GM12801 (cell line): ENCODE measurements at regions not wholly inside any gene's neighbourhood (a gene's known extent, or its start where the extent isn't known, plus 50 kb on each side); places are given as distances from the start of the nearest gene placed in this dataset.

Experiments
- CTCF ChIP-seq: IDR thresholded peaks from one replicate; pipeline ENCODE4 v1.5.1; 2011; ENCODE audit warnings: control low read depth; ENCODE audit not compliant: insufficient read length; ENCODE audit errors: extremely low read depth

GRCh38 chr1:38129473-38129872 is 82.9 kb upstream of the POU3F1 start:
- no peak for TF ChIP-seq CTCF

- no peak for TF ChIP-seq CTCF
Measured at GRCh38 chr1:38128926-38129453, 82.4 kb upstream of the POU3F1 start.

GRCh38 chr1:38128511-38128910 is 81.9 kb upstream of the POU3F1 start:
- TF ChIP-seq CTCF, result no peak

GRCh38 chr1:38127428-38127827 is 80.8 kb upstream of the POU3F1 start:
- TF ChIP-seq CTCF, result no peak

GRCh38 chr1:38126970-38127369 is 80.4 kb upstream of the POU3F1 start:
- no peak for TF ChIP-seq CTCF

GRCh38 chr1:38125837-38126520 is 79.4 kb upstream of the POU3F1 start:
- no peak for TF ChIP-seq CTCF

GRCh38 chr1:38125016-38125415 is 78.4 kb upstream of the POU3F1 start:
- no peak for TF ChIP-seq CTCF
